ENCODE measurements at regions not wholly inside any gene's neighbourhood (a gene's known extent, or its start where the extent isn't known, plus 50 kb on each side); places are given as distances from the start of the nearest gene placed in this dataset.
A peak's percentile ranks its signal among the peaks of the same experiment; 100 is the strongest.
"Not testable (repeated sequence)": the region's sequence is repeated elsewhere in the genome, so short reads cannot be mapped to it uniquely, and the experiment has no call there.

- no peak for DNase-seq (ENCODE audit: low read depth in 4 of 4, low spot score in 3 of 4)
These were observed 207.4 kb downstream of the OPA1 start for GRCh38 chr3:193800138-193801043.

DNA sequence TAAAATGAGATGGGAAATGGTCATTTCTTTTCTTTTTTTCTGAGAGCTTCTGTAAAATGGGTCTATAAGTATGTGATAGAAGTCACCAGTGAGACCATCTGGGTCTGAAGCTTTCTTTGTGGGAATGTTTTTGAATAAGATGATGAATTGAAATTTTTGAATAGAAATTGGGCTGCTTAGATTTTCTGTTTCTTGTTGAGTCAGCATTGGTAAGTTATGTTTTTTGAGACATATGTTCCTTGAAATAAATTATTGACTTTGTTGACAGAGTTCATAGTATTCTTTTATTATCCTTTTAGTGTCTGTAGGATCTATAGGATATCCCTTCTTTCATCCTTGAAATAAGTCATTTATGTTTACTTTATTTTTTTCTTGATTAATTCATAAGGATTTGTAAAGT is 208.1 kb downstream of the OPA1 start:
- no peak for DNase-seq (ENCODE audit: low read depth in 4 of 4, low spot score in 3 of 4)

GRCh38 chr3:193803288-193803687 is 210.3 kb downstream of the OPA1 start:
- DNase-seq (ENCODE audit: low read depth in 4 of 4, low spot score in 3 of 4) = no peak

GRCh38 chr3:193805448-193805847 is 212.4 kb downstream of the OPA1 start:
- peak in 1 of 4 donors; percentile 41 for DNase-seq (ENCODE audit: low read depth in 4 of 4, low spot score in 3 of 4)

- no peak for DNase-seq (ENCODE audit: low read depth in 4 of 4, low spot score in 3 of 4)
These were observed 215.3 kb downstream of the OPA1 start for GRCh38 chr3:193808317-193808716.

DNA sequence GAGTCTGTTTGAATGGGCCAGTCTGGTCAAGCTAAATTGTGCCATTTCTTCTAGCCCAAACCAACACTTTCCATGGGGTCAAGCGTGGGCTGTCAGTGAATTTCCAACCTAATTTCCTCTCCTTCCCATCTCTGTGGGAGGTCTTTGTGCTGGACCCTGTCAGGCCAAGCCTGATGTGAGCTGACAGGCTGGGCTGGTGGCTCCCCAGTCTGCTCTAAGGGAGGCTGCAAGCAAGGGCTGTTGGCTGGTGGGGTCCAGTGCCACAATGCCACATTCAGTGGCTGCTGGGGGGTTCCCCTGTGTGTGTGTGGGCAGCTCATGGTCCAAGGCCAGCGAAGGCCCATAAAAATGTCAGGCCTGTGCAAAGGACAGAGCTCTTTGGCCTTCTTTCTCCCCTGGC is 216.1 kb downstream of the OPA1 start:
- no peak for DNase-seq (ENCODE audit: low read depth in 4 of 4, low spot score in 3 of 4)

GRCh38 chr3:193812078-193812725 is 219.2 kb downstream of the OPA1 start:
- no peak for DNase-seq (ENCODE audit: low read depth in 4 of 4, low spot score in 3 of 4)

DNA sequence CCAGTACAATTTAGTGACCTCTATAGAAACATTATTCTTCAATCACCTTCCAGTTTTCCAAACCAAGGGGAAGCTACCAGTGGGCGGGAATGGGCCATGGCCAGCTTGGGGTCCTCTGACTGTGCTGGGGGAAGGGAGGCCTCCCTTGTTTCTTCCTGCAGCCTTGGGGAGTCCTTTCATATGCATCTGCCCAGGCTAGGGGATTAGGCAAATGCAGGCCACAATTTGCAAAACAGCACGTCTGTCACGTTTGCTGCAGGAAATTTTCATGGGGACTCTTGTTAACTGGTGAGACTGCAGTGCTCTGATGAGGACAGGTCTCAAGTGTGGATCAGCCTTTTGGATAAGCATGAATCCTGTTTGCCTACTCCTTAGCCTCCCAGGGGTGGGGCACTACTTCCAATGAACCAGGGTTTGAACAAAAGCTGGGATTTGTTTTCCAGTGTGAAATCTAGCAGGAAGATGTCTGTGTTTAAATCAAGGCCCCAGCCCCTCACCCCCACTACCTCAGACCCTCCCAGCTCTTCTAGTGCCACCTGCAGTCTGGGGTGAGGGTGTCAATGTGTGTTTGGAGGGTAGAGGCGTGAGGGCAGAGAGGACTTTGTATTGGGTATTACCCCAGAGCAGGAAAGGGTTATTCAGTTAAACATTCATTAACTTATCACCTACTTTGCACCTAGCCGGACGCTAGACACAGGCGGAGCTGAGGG is 219.9 kb downstream of the OPA1 start:
- no peak for DNase-seq (ENCODE audit: low read depth in 4 of 4, low spot score in 3 of 4)

- DNase-seq (ENCODE audit: low read depth in 4 of 4, low spot score in 3 of 4) = no peak
These were observed 220.5 kb downstream of the OPA1 start for GRCh38 chr3:193813501-193813830.

DNA sequence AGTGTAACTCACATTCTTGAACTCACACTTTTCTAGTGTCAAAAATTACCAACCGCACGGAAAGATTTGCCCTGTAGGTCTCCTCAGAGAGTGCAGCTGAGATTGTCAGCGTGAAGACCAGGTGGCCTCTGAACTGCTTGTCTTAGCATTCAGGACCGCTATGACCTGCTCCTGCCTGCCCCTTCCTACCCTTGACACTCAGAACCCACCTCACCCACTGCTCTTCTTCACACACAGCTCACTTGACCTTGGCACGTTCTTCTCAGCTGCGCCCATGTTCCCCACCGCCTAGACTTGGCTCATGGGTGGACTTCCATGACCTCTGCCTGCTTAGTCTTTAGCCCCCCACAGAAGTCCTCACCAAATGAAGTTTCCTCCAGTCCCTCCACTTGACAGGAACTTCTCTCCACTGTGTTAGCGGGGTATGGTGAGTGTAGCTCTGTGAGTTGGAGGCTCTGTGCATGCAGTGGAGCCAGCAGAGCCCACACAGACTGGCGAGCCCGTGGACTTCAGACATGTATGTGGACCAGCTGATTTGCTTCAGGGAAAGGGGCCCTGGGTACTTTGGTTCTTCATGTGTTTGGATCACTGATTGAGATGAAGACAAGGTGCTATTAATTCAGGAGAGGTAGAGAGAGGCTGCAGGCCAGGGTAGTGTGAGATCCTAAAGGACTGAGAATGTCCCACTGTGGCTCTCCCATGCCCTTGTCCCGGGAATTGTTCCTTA is 221.3 kb downstream of the OPA1 start:
- DNase-seq (ENCODE audit: low read depth in 4 of 4, low spot score in 3 of 4) = no peak

DNA sequence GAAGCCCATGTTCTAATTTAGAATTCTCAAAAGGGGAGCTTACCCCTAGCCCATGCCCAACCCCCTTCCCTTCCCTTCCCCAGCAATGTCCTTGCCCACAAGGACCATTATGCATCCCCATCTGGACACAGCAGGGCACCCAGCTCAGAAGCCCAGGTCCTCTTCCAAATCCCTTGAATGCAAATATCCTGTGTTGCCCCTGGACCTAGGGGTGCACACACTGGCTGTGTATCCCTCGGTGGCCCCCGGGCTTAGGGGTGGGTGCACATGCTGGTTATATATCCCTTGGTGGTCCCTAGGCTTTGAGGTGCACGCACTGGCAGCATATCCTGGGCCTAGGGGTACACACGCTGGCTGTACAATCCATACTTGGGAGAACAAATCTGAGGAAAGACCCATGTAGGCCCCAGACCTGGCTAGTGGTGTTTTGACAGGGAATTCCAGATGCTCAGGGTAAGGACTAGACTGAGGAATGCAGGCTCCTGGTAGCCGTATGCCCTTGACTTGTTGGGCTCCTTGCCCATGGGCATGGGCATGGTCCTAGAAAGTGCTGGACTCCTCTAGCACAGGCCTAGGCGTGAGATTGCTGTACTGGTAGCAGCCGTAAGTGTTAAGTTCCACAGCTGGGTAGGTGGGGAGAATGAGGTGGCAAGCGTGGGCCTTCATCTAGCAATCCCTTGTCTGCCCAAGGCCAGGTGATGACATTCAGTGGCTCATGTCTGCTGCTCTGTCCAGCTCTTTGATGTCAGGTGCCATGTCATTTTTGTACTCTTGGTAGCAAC is 222.4 kb downstream of the OPA1 start:
- no peak for DNase-seq (ENCODE audit: low read depth in 4 of 4, low spot score in 3 of 4)

DNA sequence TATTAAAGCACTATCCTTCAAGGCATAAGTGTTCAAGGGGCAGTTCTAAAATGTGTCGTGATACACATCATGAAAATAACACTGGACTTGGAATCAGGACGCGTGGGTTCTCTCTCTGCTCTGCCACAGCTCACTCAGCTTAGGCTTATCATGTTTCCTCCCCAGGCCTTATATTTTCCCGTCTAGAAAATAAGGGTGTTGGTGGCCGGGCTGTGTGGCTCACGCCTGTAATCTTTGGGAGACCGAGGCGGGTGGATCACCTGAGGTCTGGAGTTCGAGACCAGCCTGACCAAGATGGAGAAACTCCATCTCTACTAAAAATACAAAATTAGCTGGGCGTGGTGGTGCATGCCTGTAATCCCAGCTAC is 223.0 kb downstream of the OPA1 start:
- DNase-seq (ENCODE audit: low read depth in 4 of 4, low spot score in 3 of 4) = no peak

GRCh38 chr3:193816656-193817311 is 223.8 kb downstream of the OPA1 start:
- DNase-seq (ENCODE audit: low read depth in 4 of 4, low spot score in 3 of 4) = peak; percentile 66 to 76 (median 68)

DNA sequence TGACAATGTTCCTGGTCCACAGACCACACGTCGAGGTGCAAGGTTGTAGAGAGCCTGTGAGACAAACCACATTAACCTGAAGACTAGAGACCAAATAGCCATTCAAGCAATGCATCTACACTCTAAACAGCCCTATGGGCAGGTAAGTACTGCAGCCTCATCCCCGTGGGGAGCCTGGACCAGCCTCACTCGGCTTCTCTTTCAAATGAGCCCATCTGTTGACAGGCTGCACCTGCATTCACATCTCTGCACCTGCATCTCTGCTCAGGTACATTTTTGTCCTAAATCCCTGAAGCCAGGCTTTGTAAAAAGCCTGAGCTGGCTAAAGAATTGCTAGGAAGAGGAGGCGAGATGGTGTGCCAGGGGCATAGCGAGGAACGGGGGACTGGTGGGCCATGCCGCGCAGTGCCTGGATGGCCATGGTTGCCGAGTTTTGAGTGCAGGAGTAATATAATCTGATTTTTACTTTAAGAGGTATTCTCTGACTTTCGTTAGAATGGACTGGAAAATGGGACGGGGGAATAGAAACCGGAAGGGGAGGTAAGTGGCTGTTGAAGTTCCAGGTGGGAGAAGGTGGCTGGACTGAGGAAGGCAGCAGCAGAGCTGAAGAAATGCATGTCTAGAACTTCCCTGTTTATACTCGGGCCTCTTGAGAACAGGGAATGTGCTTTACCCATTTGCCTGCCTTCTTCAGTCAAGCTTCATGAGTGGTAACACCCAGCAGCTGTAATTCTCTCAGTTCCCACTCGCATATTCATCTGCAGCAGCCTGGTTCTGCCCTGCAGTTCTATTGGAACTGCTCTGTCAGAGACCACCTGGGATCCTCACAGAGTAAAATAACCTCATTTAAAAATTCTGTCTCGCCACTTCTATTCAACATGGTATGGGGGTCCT is 226.4 kb downstream of the OPA1 start:
- DNase-seq (ENCODE audit: low read depth in 4 of 4, low spot score in 3 of 4) = no peak

GRCh38 chr3:193821151-193821668 is 228.2 kb downstream of the OPA1 start:
- DNase-seq (ENCODE audit: low read depth in 4 of 4, low spot score in 3 of 4) = no peak

DNA sequence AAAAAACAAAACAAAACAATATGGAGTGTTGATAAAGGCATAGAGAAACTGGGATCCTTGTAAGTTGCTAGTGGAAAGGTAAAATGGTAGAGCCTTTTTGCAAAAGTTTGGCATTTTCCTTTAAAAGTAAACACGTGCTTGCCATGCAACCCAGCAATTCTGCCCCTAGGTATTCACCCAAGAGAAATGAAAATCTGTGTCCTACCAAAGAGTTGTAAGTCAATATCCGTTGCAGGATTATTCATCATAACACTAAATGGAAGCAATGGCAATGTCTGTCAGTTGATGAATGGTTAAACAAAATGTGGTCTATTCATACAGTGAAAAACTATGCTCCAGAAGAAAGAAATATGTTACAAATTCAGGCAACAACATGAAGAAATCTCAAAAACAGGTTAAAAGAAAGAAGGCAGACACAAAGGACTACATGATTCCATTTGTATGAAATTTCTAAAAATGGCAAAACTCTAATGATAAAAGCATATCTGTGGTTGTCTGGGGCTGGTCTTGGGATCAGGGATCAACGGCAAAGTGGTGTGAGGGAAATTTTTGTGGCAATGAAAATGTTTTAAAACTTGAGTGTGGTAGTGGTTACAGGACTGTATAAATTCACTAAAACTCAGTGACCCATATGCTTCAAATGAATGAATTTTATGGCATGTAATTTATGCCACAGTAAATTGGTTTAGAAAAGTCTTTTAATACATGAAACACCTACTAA is 229.6 kb downstream of the OPA1 start:
- DNase-seq (ENCODE audit: low read depth in 4 of 4, low spot score in 3 of 4) = no peak

GRCh38 chr3:193823213-193823605 is 230.2 kb downstream of the OPA1 start:
- not testable (repeated sequence) for DNase-seq (ENCODE audit: low read depth in 4 of 4, low spot score in 3 of 4)

DNA sequence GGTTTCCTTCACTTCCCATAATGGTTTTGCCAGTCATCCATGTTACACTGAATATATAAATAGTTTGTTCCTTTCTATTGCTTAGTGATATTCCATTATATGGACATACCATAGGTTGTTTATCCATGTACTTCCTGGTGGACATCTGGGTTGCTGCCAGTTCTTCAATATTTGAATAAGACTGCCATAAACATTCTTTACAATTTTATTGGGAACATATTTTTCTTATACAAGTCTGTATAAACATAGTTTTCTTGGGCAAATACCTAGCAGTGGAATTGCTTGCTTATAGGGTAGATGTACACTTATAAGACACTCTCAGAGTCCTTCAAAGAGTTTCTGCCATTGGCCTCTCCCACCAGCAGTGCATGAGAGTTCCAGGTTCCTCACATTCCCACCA is 231.4 kb downstream of the OPA1 start:
- DNase-seq (ENCODE audit: low read depth in 4 of 4, low spot score in 3 of 4) = no peak

All from left renal pelvis (tissue), 4 donors.